OCI-LY1 (cell line): ENCODE measurements at regions not wholly inside any gene's neighbourhood (a gene's known extent, or its start where the extent isn't known, plus 50 kb on each side); places are given as distances from the start of the nearest gene placed in this dataset.

Source experiments
- H2AFZ ChIP-seq: fragments of 200-600 bp; sonication (generic), shearing (Covaris generic); 2 replicates; pipeline ENCODE4 v1.6.0; 2014; ENCODE audit warnings: antibody characterized with exemption, mild to moderate bottlenecking, low read length
- H3F3A ChIP-seq: fragments of 200-600 bp; sonication (generic), shearing (Covaris generic); 2 replicates; pipeline ENCODE4 v1.6.0; 2014; ENCODE audit warnings: mild to moderate bottlenecking, antibody characterized with exemption, low read length, moderate library complexity; ENCODE audit not compliant: insufficient read depth
- H3K27ac ChIP-seq: fragments of 200-600 bp; sonication (generic); 2 replicates; pipeline ENCODE4 v1.5.1; 2014; ENCODE audit warnings: low read length, mixed run types, mild to moderate bottlenecking, low read depth; ENCODE audit not compliant: poor library complexity, severe bottlenecking
- H3K27me3 ChIP-seq: fragments of 200-600 bp; sonication (generic); 2 replicates; pipeline ENCODE4 v1.6.0; 2014; ENCODE audit warnings: antibody characterized with exemption, mild to moderate bottlenecking, low read length, moderate library complexity; ENCODE audit not compliant: insufficient read depth
- H3K36me3 ChIP-seq: fragments of 200-600 bp; sonication (generic); 2 replicates; pipeline ENCODE4 v1.6.1; 2014; ENCODE audit warnings: mild to moderate bottlenecking, antibody characterized with exemption, low read length, moderate library complexity, mixed read lengths; ENCODE audit not compliant: insufficient read depth
- H3K4me1 ChIP-seq: fragments of 200-600 bp; sonication (generic); 2 replicates; pipeline ENCODE4 v1.5.1; 2014; ENCODE audit warnings: mild to moderate bottlenecking, low read length, moderate library complexity; ENCODE audit not compliant: insufficient read depth, severe bottlenecking
- H3K4me2 ChIP-seq: fragments of 200-600 bp; sonication (generic), shearing (Covaris generic); 2 replicates; pipeline ENCODE4 v1.6.1; 2014; ENCODE audit warnings: low read length
- H3K4me3 ChIP-seq: fragments of 200-600 bp; sonication (generic); 2 replicates; pipeline ENCODE4 v1.5.1; 2014; ENCODE audit warnings: low read length, low read depth, mild to moderate bottlenecking, mixed read lengths; ENCODE audit not compliant: poor library complexity, severe bottlenecking
- H3K79me2 ChIP-seq: fragments of 200-600 bp; shearing (Covaris generic); 2 replicates; pipeline ENCODE4 v1.6.1; 2016; ENCODE audit warnings: mixed run types, low read length, mixed read lengths; ENCODE audit not compliant: insufficient read depth
- H3K9ac ChIP-seq: fragments of 200-600 bp; sonication (generic), shearing (Covaris generic); 2 replicates; pipeline ENCODE4 v1.6.1; 2014; ENCODE audit warnings: mild to moderate bottlenecking, low read length, mixed read lengths
- H3K9me2 ChIP-seq: fragments of 200-600 bp; sonication (generic), shearing (Covaris generic); 2 replicates; pipeline ENCODE4 v1.6.1; 2014; ENCODE audit warnings: low read depth, mild to moderate bottlenecking, low read length, mixed read lengths
- H3K9me3 ChIP-seq: fragments of 200-600 bp; shearing (Covaris generic); 2 replicates; pipeline ENCODE4 v1.6.1; 2014; ENCODE audit warnings: low read length, mixed read lengths
- H4K20me1 ChIP-seq: fragments of 200-600 bp; sonication (generic), shearing (Covaris generic); 2 replicates; pipeline ENCODE4 v1.6.0; 2016; ENCODE audit warnings: mild to moderate bottlenecking, low read length; ENCODE audit not compliant: insufficient read depth
- EZH2 ChIP-seq: fragments of 200-600 bp; sonication (generic), shearing (Covaris generic); IDR thresholded peaks from 2 replicates; pipeline ENCODE4 v1.8.0; 2017; ENCODE audit warnings: borderline replicate concordance, mixed run types, mild to moderate bottlenecking, antibody characterized with exemption, low read length, moderate library complexity, mixed read lengths
- TF ChIP-seq, protein P1 (sequence below): fragments of 200-600 bp; sonication (generic), shearing (Covaris generic); IDR thresholded peaks from 2 replicates; pipeline ENCODE4 v1.5.1; 2017; ENCODE audit warnings: mild to moderate bottlenecking, antibody characterized with exemption, low read length, moderate library complexity, mixed read lengths

DNA sequence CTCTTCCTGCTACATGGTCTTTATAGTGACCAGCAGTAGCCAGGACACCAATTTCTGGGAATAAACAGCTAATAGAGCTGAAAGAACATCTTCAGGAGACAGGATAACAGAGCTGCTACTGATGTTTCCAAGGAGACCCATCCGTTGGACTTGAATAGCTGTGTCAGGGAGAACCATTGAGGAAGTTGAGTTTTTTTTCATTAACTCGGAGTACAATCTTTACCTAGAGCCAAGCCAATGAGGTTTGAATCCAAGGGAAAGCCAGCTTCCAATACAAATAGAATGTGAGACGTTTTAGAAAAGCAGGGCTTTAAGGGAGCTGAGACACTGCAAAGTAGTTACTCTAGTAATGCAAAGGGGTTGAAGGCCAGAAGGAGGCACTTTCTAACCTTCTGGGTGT lies 136.1 kb upstream of the FRMD6 start:
- no peak overlapping the region for H3K4me2 ChIP-seq
- no peak overlapping the region for H2AFZ ChIP-seq
- H3F3A ChIP-seq = no peaks in the 10 kb centered on the region
- H3K27ac ChIP-seq = no peak overlapping the region
- no peak overlapping the region for H3K4me3 ChIP-seq
- no peak overlapping the region for H3K9ac ChIP-seq
- no peaks in the 10 kb centered on the region for H3K4me1 ChIP-seq
- H4K20me1 ChIP-seq = no peaks in the 10 kb centered on the region
- no peaks in the 10 kb centered on the region for H3K79me2 ChIP-seq
- H3K36me3 ChIP-seq = no peaks in the 10 kb centered on the region
- H3K9me3 ChIP-seq = no peaks in the 10 kb centered on the region
- no peak for TF ChIP-seq EZH2
- TF ChIP-seq, protein P1, sequence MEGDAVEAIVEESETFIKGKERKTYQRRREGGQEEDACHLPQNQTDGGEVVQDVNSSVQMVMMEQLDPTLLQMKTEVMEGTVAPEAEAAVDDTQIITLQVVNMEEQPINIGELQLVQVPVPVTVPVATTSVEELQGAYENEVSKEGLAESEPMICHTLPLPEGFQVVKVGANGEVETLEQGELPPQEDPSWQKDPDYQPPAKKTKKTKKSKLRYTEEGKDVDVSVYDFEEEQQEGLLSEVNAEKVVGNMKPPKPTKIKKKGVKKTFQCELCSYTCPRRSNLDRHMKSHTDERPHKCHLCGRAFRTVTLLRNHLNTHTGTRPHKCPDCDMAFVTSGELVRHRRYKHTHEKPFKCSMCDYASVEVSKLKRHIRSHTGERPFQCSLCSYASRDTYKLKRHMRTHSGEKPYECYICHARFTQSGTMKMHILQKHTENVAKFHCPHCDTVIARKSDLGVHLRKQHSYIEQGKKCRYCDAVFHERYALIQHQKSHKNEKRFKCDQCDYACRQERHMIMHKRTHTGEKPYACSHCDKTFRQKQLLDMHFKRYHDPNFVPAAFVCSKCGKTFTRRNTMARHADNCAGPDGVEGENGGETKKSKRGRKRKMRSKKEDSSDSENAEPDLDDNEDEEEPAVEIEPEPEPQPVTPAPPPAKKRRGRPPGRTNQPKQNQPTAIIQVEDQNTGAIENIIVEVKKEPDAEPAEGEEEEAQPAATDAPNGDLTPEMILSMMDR = no peak
- H3K27me3 ChIP-seq = no peaks in the 10 kb centered on the region
- no peaks in the 10 kb centered on the region for H3K9me2 ChIP-seq

GRCh38 chr14:51516706-51517395 lies 134.9 kb upstream of the FRMD6 start:
- H3K9ac ChIP-seq = no peak overlapping the region
- TF ChIP-seq, protein P1 = no peak
- no peak for TF ChIP-seq EZH2
- no peak overlapping the region for H3K4me3 ChIP-seq
- H3K27ac ChIP-seq = no peak overlapping the region
- no peak overlapping the region for H2AFZ ChIP-seq
- H3K27me3 ChIP-seq = no peaks in the 10 kb centered on the region
- H3K4me1 ChIP-seq = no peaks in the 10 kb centered on the region
- no peaks in the 10 kb centered on the region for H3K9me3 ChIP-seq
- H3K4me2 ChIP-seq = no peak overlapping the region
- H4K20me1 ChIP-seq = no peaks in the 10 kb centered on the region
- H3F3A ChIP-seq = no peaks in the 10 kb centered on the region
- H3K9me2 ChIP-seq = no peaks in the 10 kb centered on the region
- no peaks in the 10 kb centered on the region for H3K36me3 ChIP-seq
- no peaks in the 10 kb centered on the region for H3K79me2 ChIP-seq

DNA sequence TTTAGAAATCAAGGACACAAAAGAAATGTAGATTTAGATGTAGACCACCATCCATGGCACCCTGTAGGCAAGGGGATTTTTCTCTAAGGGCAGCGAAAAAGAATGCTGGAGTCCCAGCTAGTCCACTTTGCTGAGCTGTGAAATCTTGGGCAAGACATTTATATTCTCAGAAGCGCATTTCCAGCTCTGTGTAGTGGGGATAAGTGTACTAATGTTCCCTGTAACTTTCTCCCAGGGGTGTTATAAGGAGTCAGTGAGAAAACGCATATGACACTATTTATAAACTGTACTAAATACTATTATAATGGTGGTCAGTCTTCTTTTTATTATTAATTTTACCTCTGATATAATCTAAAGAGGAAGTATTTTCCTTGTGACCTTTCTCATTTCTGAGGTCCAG lies 133.4 kb upstream of the FRMD6 start:
- no peaks in the 10 kb centered on the region for H3F3A ChIP-seq
- no peaks in the 10 kb centered on the region for H4K20me1 ChIP-seq
- no peak overlapping the region for H3K9ac ChIP-seq
- H3K9me2 ChIP-seq = no peaks in the 10 kb centered on the region
- H3K79me2 ChIP-seq = no peaks in the 10 kb centered on the region
- no peaks in the 10 kb centered on the region for H3K4me1 ChIP-seq
- H3K27ac ChIP-seq = no peak overlapping the region
- no peaks in the 10 kb centered on the region for H3K9me3 ChIP-seq
- no peaks in the 10 kb centered on the region for H3K36me3 ChIP-seq
- TF ChIP-seq, protein P1 = no peak
- TF ChIP-seq EZH2 = no peak
- no peak overlapping the region for H2AFZ ChIP-seq
- H3K27me3 ChIP-seq = no peaks in the 10 kb centered on the region
- no peak overlapping the region for H3K4me2 ChIP-seq
- H3K4me3 ChIP-seq = no peak overlapping the region
